Tibial nerve (tissue), 4 donors: ENCODE measurements at regions not wholly inside any gene's neighbourhood (a gene's known extent, or its start where the extent isn't known, plus 50 kb on each side); places are given as distances from the start of the nearest gene placed in this dataset.

Experiments used
- DNase-seq, 2 donors: peaks; one replicate each; pipeline ENCODE4 v3.0.0-alpha.2; 2019; ENCODE audit warnings: low spot score in 2 of 2
- H3K27ac ChIP-seq, 4 donors: fragments of 200-600 bp; sonication (generic) in 3 of 4; one replicate each; pipeline ENCODE4 v1.5.1; 2017 to 2019; ENCODE audit warnings: mild to moderate bottlenecking in 1 of 4
- H3K27me3 ChIP-seq, 2 donors: fragments of 200-600 bp; sonication (generic) in 1 of 2; one replicate each; pipeline versions ENCODE4 v1.5.1 to v1.6.0; 2017 to 2019
- H3K36me3 ChIP-seq, 3 donors: fragments of 200-600 bp; sonication (generic); one replicate each; pipeline ENCODE4 v1.5.1; 2018 to 2019
- H3K4me1 ChIP-seq, 4 donors: fragments of 200-600 bp; sonication (generic) in 3 of 4; one replicate each; pipeline ENCODE4 v1.5.1; 2017 to 2019
- H3K4me3 ChIP-seq, 4 donors: fragments of 200-600 bp; sonication (generic) in 3 of 4; one replicate each; pipeline ENCODE4 v1.5.1; 2017 to 2019; ENCODE audit warnings: mild to moderate bottlenecking in 1 of 4, moderate library complexity in 1 of 4
- H3K9me3 ChIP-seq, 4 donors: fragments of 200-600 bp; sonication (generic) in 3 of 4; one replicate each; pipeline ENCODE4 v1.5.1; 2017 to 2019
- CTCF ChIP-seq, 5 experiments: fragments of 200-600 bp in 3 of 5; fragments of 450-650 bp in 2 of 5; sonication (generic) in 3 of 5; IDR thresholded peaks; one replicate each; pipeline ENCODE4 v1.5.1; 2016 to 2019; ENCODE audit warnings: antibody characterized with exemption in 5 of 5, mild to moderate bottlenecking in 3 of 5, moderate library complexity in 2 of 5
- EP300 ChIP-seq, 2 donors: sonication (generic); formaldehyde crosslinking; IDR thresholded peaks; one replicate each; pipeline ENCODE4 v1.6.1; 2017; ENCODE audit warnings: antibody characterized with exemption in 2 of 2, mild to moderate bottlenecking in 1 of 2
- POLR2A ChIP-seq, 2 donors: fragments of 450-650 bp; IDR thresholded peaks; one replicate each; pipeline ENCODE4 v1.6.1; 2017; ENCODE audit warnings: antibody characterized with exemption in 2 of 2, mild to moderate bottlenecking in 2 of 2, moderate library complexity in 2 of 2
- WGBS, 2 donors: methylation state at CpG; one replicate each; pipeline ENCODE4 v1.1.5; 2018; 5-methylcytosine and 5-hydroxymethylcytosine counted together

- H3K36me3 ChIP-seq = no peaks in the 10 kb centered on the region
- peak overlapping the region; percentile 54 to 79 (median 74) for H3K27ac ChIP-seq
- DNase-seq = no peak
- no peaks in the 10 kb centered on the region for H3K27me3 ChIP-seq
- TF ChIP-seq CTCF (IDR thresholded peaks at IDR 0.05) (no peak), EP300 (IDR thresholded peaks at IDR 0.05) (no peak), POLR2A (IDR thresholded peaks at IDR 0.05) (no peak)
- peaks cover 4 to 38% (median 17%) of the 10 kb centered on the region in 4 donors for H3K4me1 ChIP-seq
- WGBS, 2 donors = 96 to 97% methylated on average over 10 of the region's 10 CpGs
- H3K4me3 ChIP-seq = no peak overlapping the region
- peaks cover 0 to 7% (median 0%) of the 10 kb centered on the region in 4 donors for H3K9me3 ChIP-seq
Measured at GRCh38 chr2:226649201-226649600, 150.4 kb downstream of the IRS1 start.

- Histone ChIP-seq H3K27ac (no peak overlapping the region), H3K4me1 (peaks cover 4 to 36% (median 17%) of the 10 kb centered on the region in 4 donors), H3K9me3 (peaks cover 0 to 7% (median 0%) of the 10 kb centered on the region in 4 donors), H3K27me3 (no peaks in the 10 kb centered on the region), H3K4me3 (no peak overlapping the region), H3K36me3 (no peaks in the 10 kb centered on the region)
- 84 to 89% methylated on average over 23 to 24 of the region's 28 CpGs for WGBS, 2 donors
- no peak for DNase-seq
- TF ChIP-seq POLR2A (IDR thresholded peaks at IDR 0.05) = no peak
- no peak for TF ChIP-seq CTCF (IDR thresholded peaks at IDR 0.05)
- TF ChIP-seq EP300 (IDR thresholded peaks at IDR 0.05) = no peak
Measured at GRCh38 chr2:226647621-226648518, 151.8 kb downstream of the IRS1 start.

- H3K36me3 ChIP-seq = no peaks in the 10 kb centered on the region
- H3K9me3 ChIP-seq = peaks cover 0 to 19% (median 0%) of the 10 kb centered on the region in 4 donors
- H3K4me1 ChIP-seq = peaks cover under 1 to 4% (median 2%) of the 10 kb centered on the region in 4 donors
- no peak overlapping the region for H3K27ac ChIP-seq
- H3K4me3 ChIP-seq = no peak overlapping the region
- 38 to 50% methylated on average over 6 of the region's 6 CpGs for WGBS, 2 donors
- no peaks in the 10 kb centered on the region for H3K27me3 ChIP-seq
- no peak for DNase-seq
- no peak for TF ChIP-seq CTCF (IDR thresholded peaks at IDR 0.05)
- no peak for TF ChIP-seq EP300 (IDR thresholded peaks at IDR 0.05)
- TF ChIP-seq POLR2A (IDR thresholded peaks at IDR 0.05) = no peak
Measured at GRCh38 chr2:226644399-226644865, 155.2 kb downstream of the IRS1 start.

GRCh38 chr2:226643946-226644282 is 155.7 kb downstream of the IRS1 start:
- Histone ChIP-seq H3K9me3 (peaks cover 0 to 13% (median 0%) of the 10 kb centered on the region in 4 donors), H3K27me3 (no peaks in the 10 kb centered on the region), H3K36me3 (no peaks in the 10 kb centered on the region), H3K27ac (no peak overlapping the region), H3K4me3 (no peak overlapping the region), H3K4me1 (no peaks in the 10 kb centered on the region)
- TF ChIP-seq POLR2A (IDR thresholded peaks at IDR 0.05) (no peak), CTCF (IDR thresholded peaks at IDR 0.05) (no peak), EP300 (IDR thresholded peaks at IDR 0.05) (no peak)
- WGBS, 2 donors = 70 to 77% methylated on average over 5 of the region's 5 CpGs
- DNase-seq = no peak
